Cardiac fibroblast (primary cell): ENCODE measurements at regions not wholly inside any gene's neighbourhood (a gene's known extent, or its start where the extent isn't known, plus 50 kb on each side); places are given as distances from the start of the nearest gene placed in this dataset.

Experiments
- DNase-seq, 2 donors: peaks; one replicate each; pipeline versions ENCODE4 v3.0.0 to v3.0.0-alpha.2; 2010; ENCODE audit warnings: low read depth in 2 of 2
- H3K4me3 ChIP-seq, 2 donors: replicated peaks in 1 of 2; 1 replicate in 1 of 2; 2 replicates in 1 of 2; pipeline ENCODE4 v1.5.1; 2011; ENCODE audit warnings: low read depth in 2 of 2, low read length in 2 of 2, mild to moderate bottlenecking in 2 of 2, moderate library complexity in 1 of 2
- TF ChIP-seq, protein P1 (sequence below): IDR thresholded peaks from one replicate; pipeline ENCODE4 v1.5.1; 2011; ENCODE audit warnings: low read depth, mild to moderate bottlenecking, low read length, inconsistent platforms

DNA sequence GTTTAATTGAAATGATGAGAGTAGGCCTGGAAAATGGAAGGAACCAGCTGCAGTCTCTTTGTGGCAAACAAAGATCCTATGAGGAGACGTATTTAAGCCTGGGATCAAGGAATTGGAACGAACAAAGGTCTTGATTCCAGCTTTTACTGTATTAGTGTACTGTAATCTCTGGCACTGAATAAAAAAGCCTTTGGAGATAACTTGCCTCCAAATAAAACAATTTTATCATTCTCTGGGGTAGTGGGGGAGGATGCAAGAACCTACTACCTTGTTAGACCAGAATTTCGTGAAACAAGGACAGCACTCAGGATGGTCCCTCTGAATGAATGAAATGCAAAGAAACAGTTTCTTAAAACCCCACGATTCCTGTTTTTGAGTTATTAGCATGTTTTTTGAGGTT lies 134.2 kb downstream of the RWDD3 start:
- TF ChIP-seq, protein P1, sequence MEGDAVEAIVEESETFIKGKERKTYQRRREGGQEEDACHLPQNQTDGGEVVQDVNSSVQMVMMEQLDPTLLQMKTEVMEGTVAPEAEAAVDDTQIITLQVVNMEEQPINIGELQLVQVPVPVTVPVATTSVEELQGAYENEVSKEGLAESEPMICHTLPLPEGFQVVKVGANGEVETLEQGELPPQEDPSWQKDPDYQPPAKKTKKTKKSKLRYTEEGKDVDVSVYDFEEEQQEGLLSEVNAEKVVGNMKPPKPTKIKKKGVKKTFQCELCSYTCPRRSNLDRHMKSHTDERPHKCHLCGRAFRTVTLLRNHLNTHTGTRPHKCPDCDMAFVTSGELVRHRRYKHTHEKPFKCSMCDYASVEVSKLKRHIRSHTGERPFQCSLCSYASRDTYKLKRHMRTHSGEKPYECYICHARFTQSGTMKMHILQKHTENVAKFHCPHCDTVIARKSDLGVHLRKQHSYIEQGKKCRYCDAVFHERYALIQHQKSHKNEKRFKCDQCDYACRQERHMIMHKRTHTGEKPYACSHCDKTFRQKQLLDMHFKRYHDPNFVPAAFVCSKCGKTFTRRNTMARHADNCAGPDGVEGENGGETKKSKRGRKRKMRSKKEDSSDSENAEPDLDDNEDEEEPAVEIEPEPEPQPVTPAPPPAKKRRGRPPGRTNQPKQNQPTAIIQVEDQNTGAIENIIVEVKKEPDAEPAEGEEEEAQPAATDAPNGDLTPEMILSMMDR: no peak
- H3K4me3 ChIP-seq: no peak overlapping the region
- DNase-seq: no peak

DNA sequence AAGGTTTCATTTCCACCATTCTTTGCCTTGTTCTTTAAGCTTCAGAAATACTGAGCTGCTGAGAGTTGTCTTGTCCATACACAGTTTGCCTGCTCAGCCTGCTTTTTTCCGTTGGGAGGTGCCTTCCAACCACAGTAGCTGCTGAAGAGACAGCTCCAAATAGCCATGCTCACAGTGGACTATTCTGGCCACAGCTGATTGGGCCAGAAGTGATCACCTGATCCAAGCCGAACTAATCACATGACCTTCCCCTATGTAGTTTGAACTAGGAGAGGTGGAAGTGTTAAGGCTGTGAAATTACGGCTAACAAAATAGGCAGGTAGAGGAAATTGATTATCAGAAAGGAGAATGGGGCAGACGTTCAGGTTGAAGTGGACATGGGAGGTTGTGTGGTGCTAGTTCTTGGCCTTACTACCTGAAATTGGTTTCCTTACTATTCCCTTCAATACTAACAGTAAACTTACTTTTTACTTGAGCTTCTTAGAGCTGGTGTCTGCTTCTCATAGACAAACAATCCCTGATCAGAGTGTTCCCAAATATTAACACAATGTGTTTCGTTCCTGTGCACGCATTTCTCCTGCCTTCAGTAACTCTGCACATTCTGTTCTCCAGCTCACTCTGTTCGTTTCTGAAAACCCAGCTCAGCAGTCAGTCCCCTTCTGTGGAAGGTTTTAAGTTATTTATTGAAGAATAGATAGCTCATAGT lies 136.1 kb downstream of the RWDD3 start:
- no peak overlapping the region for H3K4me3 ChIP-seq
- TF ChIP-seq, protein P1: no peak
- no peak for DNase-seq

DNA sequence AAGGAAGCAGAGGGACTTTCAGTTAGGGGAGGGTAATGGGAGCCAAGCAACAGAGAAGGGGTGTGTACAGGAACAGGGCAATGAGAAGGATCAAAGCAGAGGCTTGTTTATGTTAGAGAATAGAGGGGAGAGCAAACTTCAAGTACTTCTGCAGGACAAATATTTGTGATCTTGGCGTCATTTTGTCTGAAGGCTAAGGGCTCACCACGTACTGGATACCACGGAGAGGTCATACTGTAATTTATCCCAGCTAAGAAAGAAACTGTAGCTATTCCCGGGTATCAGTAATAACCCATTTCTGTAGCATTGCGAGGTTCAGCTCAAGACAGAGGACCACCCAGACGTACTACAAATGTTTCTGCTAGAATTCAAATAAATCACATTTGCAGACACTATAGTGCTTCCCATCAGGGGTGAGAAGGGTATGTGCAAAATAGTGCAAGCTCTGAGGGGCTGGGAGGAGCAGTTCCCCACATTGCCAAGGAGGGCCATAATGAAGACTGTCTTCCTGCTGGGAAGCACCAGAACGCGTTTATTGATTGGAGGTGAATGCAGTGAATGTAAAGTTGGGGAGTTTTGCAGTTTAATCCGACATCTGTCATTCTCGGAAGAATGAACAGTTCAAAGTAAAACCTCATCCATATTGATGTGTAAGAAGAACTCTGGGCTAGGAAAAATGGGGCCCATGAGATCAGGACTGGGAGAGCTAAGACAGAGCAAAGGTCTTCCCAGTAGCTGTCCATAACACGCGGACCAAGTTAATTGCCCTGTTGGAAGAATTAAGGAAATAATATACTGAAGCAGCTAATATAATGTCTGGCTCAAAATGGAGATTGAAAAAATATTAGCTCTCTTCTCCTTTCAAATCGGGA lies 136.9 kb downstream of the RWDD3 start:
- TF ChIP-seq, protein P1: no peak
- no peak for DNase-seq
- H3K4me3 ChIP-seq: no peak overlapping the region

DNA sequence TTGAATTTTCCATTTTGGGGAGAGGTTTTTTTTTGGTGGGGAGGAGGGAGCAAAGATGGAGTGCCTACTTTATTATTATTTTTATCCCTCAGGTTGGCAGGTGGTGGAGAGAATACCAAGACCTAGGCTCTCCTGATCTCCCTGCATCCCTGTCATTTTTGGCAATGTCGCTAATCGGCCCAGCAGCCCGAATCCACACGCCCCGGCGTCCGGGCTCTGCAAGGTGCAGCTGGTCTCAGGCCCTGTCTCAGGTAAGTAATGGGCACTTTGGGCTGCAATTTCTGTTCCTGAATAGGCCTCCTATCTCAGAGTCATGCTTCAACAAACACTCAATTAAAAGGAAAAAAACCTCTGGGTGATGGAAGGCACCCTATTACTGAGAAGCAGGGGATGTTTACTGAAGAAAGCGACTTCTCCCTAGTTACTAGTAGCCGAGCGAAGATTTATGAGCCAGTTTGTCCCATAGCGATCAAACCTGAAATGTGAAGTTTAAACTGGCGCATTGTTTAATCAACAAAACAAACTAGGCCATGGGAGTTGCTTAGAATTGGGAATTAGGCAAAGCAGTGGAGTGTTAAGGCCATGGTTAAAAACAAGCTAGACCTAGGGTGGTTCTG lies 137.8 kb downstream of the RWDD3 start:
- no peak for DNase-seq
- H3K4me3 ChIP-seq: no peak overlapping the region
- TF ChIP-seq, protein P1: no peak

DNA sequence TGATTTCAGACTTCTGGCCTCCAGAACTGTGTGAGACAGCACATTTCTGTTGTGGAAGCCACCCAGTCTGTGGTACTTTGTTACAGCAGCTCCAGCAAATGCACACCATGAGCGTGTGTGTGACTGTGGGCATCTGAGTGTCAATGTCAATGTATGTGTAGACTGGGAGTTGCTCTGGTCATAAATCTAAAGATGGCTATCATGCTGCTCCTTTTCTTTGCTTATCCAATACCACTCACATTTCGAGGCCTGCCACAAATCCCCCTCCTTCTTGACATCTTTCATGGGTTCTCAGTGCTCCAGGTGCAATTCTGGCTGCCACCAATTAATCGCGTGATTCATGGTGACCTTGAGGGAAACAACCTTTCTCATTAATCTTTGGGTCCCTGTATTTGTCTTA lies 141.2 kb downstream of the RWDD3 start:
- DNase-seq: no peak
- no peak overlapping the region for H3K4me3 ChIP-seq
- TF ChIP-seq, protein P1: no peak

DNA sequence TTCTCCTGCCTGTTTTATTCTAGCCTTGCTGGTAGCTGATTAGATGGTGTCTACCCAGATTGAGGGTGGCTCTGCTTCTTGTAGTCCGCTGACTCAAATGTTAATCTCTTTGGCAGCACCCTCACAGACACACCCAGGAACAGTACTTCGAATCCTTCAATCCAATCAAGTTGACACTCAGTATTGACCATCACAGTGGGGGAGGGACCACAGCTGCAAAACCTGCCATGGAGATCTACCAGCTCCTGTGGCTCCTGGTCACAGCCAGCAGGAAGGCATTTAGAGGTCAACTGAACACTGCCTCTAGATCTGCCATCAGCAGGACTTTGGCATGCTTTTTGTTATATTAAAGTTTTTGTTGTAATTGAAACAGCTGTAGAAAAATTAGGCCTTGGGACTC lies 146.9 kb downstream of the RWDD3 start:
- no peak for DNase-seq
- TF ChIP-seq, protein P1: no peak
- no peak overlapping the region for H3K4me3 ChIP-seq
